Gastrocnemius medialis (tissue), 4 donors: ENCODE measurements at regions not wholly inside any gene's neighbourhood (a gene's known extent, or its start where the extent isn't known, plus 50 kb on each side); places are given as distances from the start of the nearest gene placed in this dataset.

ENCODE experiments used
- ATAC-seq, 2 donors: fragments of 150-250 bp; one replicate each; pipeline ENCODE4 v1.9.1; 2016
- DNase-seq, 2 donors: peaks; one replicate each; pipeline ENCODE4 v3.0.0-alpha.2; 2019
- H3K27ac ChIP-seq, 4 donors: fragments of 200-600 bp; sonication (generic); 1 replicate in 1 of 4; 2 replicates in 3 of 4; pipeline ENCODE4 v1.5.1; 2016 to 2018; ENCODE audit warnings: mild to moderate bottlenecking in 2 of 4, moderate library complexity in 1 of 4
- H3K27me3 ChIP-seq, 3 donors: fragments of 200-600 bp; sonication (generic) in 2 of 3; 1 replicate in 1 of 3; 2 replicates in 2 of 3; pipeline versions ENCODE4 v1.5.1 to v1.6.0; 2016 to 2019; ENCODE audit warnings: mild to moderate bottlenecking in 1 of 3, moderate library complexity in 1 of 3
- H3K36me3 ChIP-seq, 2 donors: fragments of 200-600 bp; sonication (generic) in 1 of 2; one replicate each; pipeline ENCODE4 v1.5.1; 2017 to 2018
- H3K4me1 ChIP-seq, 2 donors: fragments of 200-600 bp; sonication (generic) in 1 of 2; one replicate each; pipeline ENCODE4 v1.5.1; 2016 to 2017; ENCODE audit warnings: mild to moderate bottlenecking in 2 of 2
- H3K4me3 ChIP-seq, 4 donors: fragments of 200-600 bp; sonication (generic) in 3 of 4; 1 replicate in 1 of 4; 2 replicates in 3 of 4; pipeline ENCODE4 v1.5.1; 2016 to 2019; ENCODE audit warnings: mild to moderate bottlenecking in 2 of 4
- H3K9me3 ChIP-seq, 3 donors: fragments of 200-600 bp; sonication (generic) in 2 of 3; 1 replicate in 1 of 3; 2 replicates in 2 of 3; pipeline ENCODE4 v1.5.1; 2016 to 2019
- CTCF ChIP-seq, 5 experiments: fragments of 450-650 bp in 3 of 5; fragments of 200-600 bp in 2 of 5; sonication (generic) in 2 of 5; IDR thresholded peaks in 4 of 5; conservative IDR thresholded peaks in 1 of 5; 1 replicate in 4 of 5; 2 replicates in 1 of 5; pipeline ENCODE4 v1.5.1; 2016 to 2019; ENCODE audit warnings: antibody characterized with exemption in 5 of 5, mild to moderate bottlenecking in 3 of 5, moderate library complexity in 3 of 5
- POLR2A ChIP-seq, 2 donors: fragments of 450-650 bp; IDR thresholded peaks; one replicate each; pipeline ENCODE4 v1.6.1; 2017; ENCODE audit warnings: antibody characterized with exemption in 2 of 2, mild to moderate bottlenecking in 2 of 2, moderate library complexity in 2 of 2
- in situ Hi-C, 4 donors: fragments of 200-750 bp; cut with MboI; loops; one replicate each; pipeline versions ENCODE4 v1.15.0 to v1.8.0; 2017; ENCODE audit warnings: low sequenced_read_pairs in 4 of 4
- intact Hi-C: fragments of 100-400 bp; cut with DNase I; formaldehyde crosslinking; loops from one replicate; pipeline ENCODE4 v1.15.1; 2023; ENCODE audit warnings: low total_unique reads

- no peak for ATAC-seq
- in situ Hi-C loops = loop anchor here in 2 of 4 donors (25.0 kb wide), 2 partner anchors 439 to 589 kb away; no protein-coding TSS in a partner anchor
- intact Hi-C loops = no loop called here
- no peaks in the 10 kb centered on the region for H3K27me3 ChIP-seq
- H3K9me3 ChIP-seq = no peaks in the 10 kb centered on the region
- no peaks in the 10 kb centered on the region for H3K4me1 ChIP-seq
- H3K36me3 ChIP-seq = no peaks in the 10 kb centered on the region
- no peak for DNase-seq
- H3K27ac ChIP-seq = no peak overlapping the region
- no peak overlapping the region for H3K4me3 ChIP-seq
- TF ChIP-seq POLR2A (IDR thresholded peaks at IDR 0.05) (no peak), CTCF (IDR thresholded peaks at IDR 0.05 in 4 of 5, conservative IDR thresholded peaks at IDR 0.05 in 1 of 5) (no peak)
Observed at GRCh38 chr11:131073167-131073566, 156.9 kb upstream of the SNX19 start.

GRCh38 chr11:131074573-131074972, 158.3 kb upstream of the SNX19 start:
- H3K9me3 ChIP-seq = no peaks in the 10 kb centered on the region
- TF ChIP-seq POLR2A (IDR thresholded peaks at IDR 0.05) = no peak
- TF ChIP-seq CTCF (IDR thresholded peaks at IDR 0.05 in 4 of 5, conservative IDR thresholded peaks at IDR 0.05 in 1 of 5) = no peak
- no peaks in the 10 kb centered on the region for H3K4me1 ChIP-seq
- H3K4me3 ChIP-seq = no peak overlapping the region
- ATAC-seq (no peak), DNase-seq (no peak)
- intact Hi-C loops = no loop called here
- no peaks in the 10 kb centered on the region for H3K36me3 ChIP-seq
- no peaks in the 10 kb centered on the region for H3K27me3 ChIP-seq
- in situ Hi-C loops = loop anchor here in 2 of 4 donors (25.0 kb wide), 2 partner anchors 438 to 588 kb away; no protein-coding TSS in a partner anchor
- no peak overlapping the region for H3K27ac ChIP-seq

- intact Hi-C loops = no loop called here
- H3K27ac ChIP-seq = no peak overlapping the region
- no peaks in the 10 kb centered on the region for H3K9me3 ChIP-seq
- DNase-seq (no peak), ATAC-seq (no peak)
- H3K27me3 ChIP-seq = no peaks in the 10 kb centered on the region
- TF ChIP-seq CTCF (IDR thresholded peaks at IDR 0.05 in 4 of 5, conservative IDR thresholded peaks at IDR 0.05 in 1 of 5) (no peak), POLR2A (IDR thresholded peaks at IDR 0.05) (no peak)
- no peaks in the 10 kb centered on the region for H3K36me3 ChIP-seq
- in situ Hi-C loops = no loop called here
- H3K4me3 ChIP-seq = no peak overlapping the region
- H3K4me1 ChIP-seq = no peaks in the 10 kb centered on the region
Observed at GRCh38 chr11:131077340-131077739, 161.1 kb upstream of the SNX19 start.

GRCh38 chr11:131079036-131079435, 162.8 kb upstream of the SNX19 start:
- H3K4me1 ChIP-seq = no peaks in the 10 kb centered on the region
- no peak overlapping the region for H3K27ac ChIP-seq
- H3K27me3 ChIP-seq = no peaks in the 10 kb centered on the region
- intact Hi-C loops = no loop called here
- DNase-seq = no peak
- no peaks in the 10 kb centered on the region for H3K9me3 ChIP-seq
- TF ChIP-seq POLR2A (IDR thresholded peaks at IDR 0.05) (no peak), CTCF (IDR thresholded peaks at IDR 0.05 in 4 of 5, conservative IDR thresholded peaks at IDR 0.05 in 1 of 5) (no peak)
- no peaks in the 10 kb centered on the region for H3K36me3 ChIP-seq
- no peak for ATAC-seq
- in situ Hi-C loops = no loop called here
- H3K4me3 ChIP-seq = no peak overlapping the region

GRCh38 chr11:131089727-131090245, 173.5 kb upstream of the SNX19 start:
- TF ChIP-seq CTCF (IDR thresholded peaks at IDR 0.05 in 4 of 5, conservative IDR thresholded peaks at IDR 0.05 in 1 of 5) (no peak), POLR2A (IDR thresholded peaks at IDR 0.05) (no peak)
- DNase-seq = no peak
- no peak for ATAC-seq
- Histone ChIP-seq H3K9me3 (no peaks in the 10 kb centered on the region), H3K4me1 (no peaks in the 10 kb centered on the region), H3K27me3 (no peaks in the 10 kb centered on the region), H3K27ac (no peak overlapping the region), H3K4me3 (no peak overlapping the region), H3K36me3 (no peaks in the 10 kb centered on the region)
- in situ Hi-C loops (no loop called here), intact Hi-C loops (no loop called here)
